ENCODE measurements at regions not wholly inside any gene's neighbourhood (a gene's known extent, or its start where the extent isn't known, plus 50 kb on each side); places are given as distances from the start of the nearest gene placed in this dataset.
A peak's percentile ranks its signal among the peaks of the same experiment; 100 is the strongest.

DNA sequence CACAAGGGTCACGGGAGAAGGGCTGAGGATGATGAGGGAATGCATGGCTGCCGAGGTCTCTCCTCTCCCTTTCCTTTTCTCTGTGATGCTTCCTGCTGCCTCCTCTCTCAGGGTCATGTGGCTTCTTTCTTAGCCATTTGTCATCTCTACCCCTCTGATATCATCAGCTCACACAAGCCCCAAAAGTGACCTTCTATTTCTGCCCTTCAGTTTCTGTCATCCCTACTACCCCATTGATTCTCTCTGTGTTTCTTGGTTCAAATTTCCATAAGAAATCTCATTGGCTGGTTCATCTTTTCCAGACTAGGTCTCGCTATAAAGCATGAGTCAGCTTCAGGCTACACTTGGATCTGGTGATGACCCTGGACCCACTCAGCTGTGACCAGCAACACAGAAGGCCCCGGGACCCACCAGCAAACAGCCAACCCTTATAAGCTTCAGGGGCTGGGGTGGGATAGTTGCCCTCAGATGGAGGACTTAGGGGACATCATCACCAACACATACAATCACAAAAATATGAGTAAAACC, 284.3 kb downstream of the SKAP2 start:
- no peaks in the 10 kb centered on the region for H3K23me2 ChIP-seq (ENCODE audit: low read depth, low read length)
- no peak overlapping the region for H4K8ac ChIP-seq (ENCODE audit: extremely low read depth, insufficient read depth, low read length)
- no peak overlapping the region for H3K14ac ChIP-seq (ENCODE audit: insufficient read length)
- no peak overlapping the region for H3K56ac ChIP-seq (replicated peaks; ENCODE audit: insufficient read length, low read depth, low read length)
- no peaks in the 10 kb centered on the region for H3K36me3 ChIP-seq (ENCODE audit: control insufficient read depth in 2 of 4, insufficient read depth in 4 of 4, low read length in 3 of 4)
- no peaks in the 10 kb centered on the region for H3K79me2 ChIP-seq (ENCODE audit: control insufficient read depth in 1 of 2, insufficient read depth in 2 of 2, low read length in 2 of 2)
- WGBS, 2 experiments (ENCODE audit: extremely low coverage in 1 of 2, insufficient coverage in 1 of 2, insufficient read length in 1 of 2, insufficient replicate concordance in 2 of 2, low coverage in 1 of 2, low lambda C conversion rate in 2 of 2, missing lambda C conversion rate in 1 of 2) = 94% methylated on average over 4 of the region's 4 CpGs; no CpG with 5 or more reads in 1 of the 2 experiments
- H2AFZ ChIP-seq (ENCODE audit: low read length) = no peak overlapping the region
- no peak overlapping the region for H2BK5ac ChIP-seq (ENCODE audit: low read depth, low read length)
- no peaks in the 10 kb centered on the region for H3K79me1 ChIP-seq (ENCODE audit: low read depth, low read length)
- 0 out of 2 replicates have a peak overlapping the region, but pooled peaks have one; percentile 5 for H2AK5ac ChIP-seq (ENCODE audit: low read depth, low read length)
- H4K20me1 ChIP-seq (replicated peaks in 1 of 2; ENCODE audit: control insufficient read depth in 1 of 2, insufficient read depth in 2 of 2, low read length in 2 of 2) = no peaks in the 10 kb centered on the region
- H2BK120ac ChIP-seq (replicated peaks; ENCODE audit: low read depth, low read length) = no peak overlapping the region
- no peak overlapping the region for H3K4me2 ChIP-seq (ENCODE audit: insufficient read depth in 1 of 2, low read depth in 2 of 2, low read length in 2 of 2)
- H3K27me3 ChIP-seq (replicated peaks in 1 of 4; ENCODE audit: control insufficient read depth in 3 of 4, extremely low read depth in 1 of 4, insufficient read depth in 3 of 4, low read length in 3 of 4) = no peaks in the 10 kb centered on the region; a peak in 1 of 7 replicates
- no peak overlapping the region for H4K91ac ChIP-seq (replicated peaks; ENCODE audit: insufficient read length, low read length)
- no peak overlapping the region for H2BK12ac ChIP-seq (ENCODE audit: low read depth, low read length)
- H3K9me3 ChIP-seq (ENCODE audit: insufficient read depth in 2 of 2, low read depth in 1 of 2, low read length in 1 of 2) = no peaks in the 10 kb centered on the region
- H3K23ac ChIP-seq (ENCODE audit: insufficient read length) = no peak overlapping the region
- no peak overlapping the region for H4K5ac ChIP-seq (ENCODE audit: insufficient read length, low read depth, low read length)
- no peak for DNase-seq (ENCODE audit: low read depth in 1 of 2, low spot score in 2 of 2)
- H3K9ac ChIP-seq (replicated peaks in 1 of 4; ENCODE audit: extremely low read depth in 1 of 4, low read depth in 3 of 4, low read length in 3 of 4) = no peak overlapping the region
- no peak overlapping the region for H2BK20ac ChIP-seq (ENCODE audit: low read length)
- H3K4me3 ChIP-seq (ENCODE audit: extremely low read depth in 1 of 4, insufficient read depth in 2 of 4, low read depth in 3 of 4, low read length in 4 of 4) = no peak overlapping the region
- H3K27ac ChIP-seq (ENCODE audit: low read depth, low read length) = no peak overlapping the region
- H3K4me1 ChIP-seq (replicated peaks in 1 of 4; ENCODE audit: control insufficient read depth in 3 of 4, insufficient read depth in 4 of 4, low read length in 3 of 4) = no peaks in the 10 kb centered on the region
- H3K4ac ChIP-seq (replicated peaks; ENCODE audit: insufficient read length, low read depth, low read length) = no peak overlapping the region
- FAIRE-seq = no peak
- ChIA-PET CTCF (ENCODE audit: partially characterized antibody) (interaction anchor here (0.8 to 0.9 kb wide), 2 partner anchors 11 to 76 kb away, joined by 3 read pairs; no protein-coding TSS in a partner anchor), POLR2A (ENCODE audit: partially characterized antibody) (no interaction called here)
- TF ChIP-seq TAF1 (IDR thresholded peaks at IDR 0.05; ENCODE audit: low read depth, low read length) = no peak
- H2BK15ac ChIP-seq (ENCODE audit: low read length) = no peak overlapping the region
- H3K18ac ChIP-seq (ENCODE audit: extremely low read depth, low read length) = no peak overlapping the region
